Upper lobe of right lung (tissue), 1 donor: ENCODE measurements at regions not wholly inside any gene's neighbourhood (a gene's known extent, or its start where the extent isn't known, plus 50 kb on each side); places are given as distances from the start of the nearest gene placed in this dataset.

Experiments used
- ATAC-seq: fragments of 200-7000 bp; cut with Tn5 transposase; one replicate; pipeline ENCODE4 v1.9.1; 2020; ENCODE audit warnings: mild to moderate bottlenecking, moderate library complexity
- DNase-seq: peaks from one replicate; pipeline ENCODE4 v3.0.0-alpha.2; 2020
- H3K27ac ChIP-seq: fragments of 200-600 bp; one replicate; pipeline ENCODE4 v1.8.0; 2022
- H3K27me3 ChIP-seq: fragments of 200-600 bp; one replicate; pipeline ENCODE4 v1.8.0; 2022; ENCODE audit warnings: mild to moderate bottlenecking
- H3K36me3 ChIP-seq: fragments of 200-600 bp; one replicate; pipeline ENCODE4 v1.8.0; 2022
- H3K4me1 ChIP-seq: fragments of 200-600 bp; one replicate; pipeline ENCODE4 v1.8.0; 2022
- H3K4me3 ChIP-seq: fragments of 200-600 bp; one replicate; pipeline ENCODE4 v1.8.0; 2022; ENCODE audit warnings: mild to moderate bottlenecking
- H3K9me3 ChIP-seq: fragments of 200-600 bp; one replicate; pipeline ENCODE4 v1.8.0; 2022
- CTCF ChIP-seq: fragments of 200-600 bp; IDR thresholded peaks from one replicate; pipeline ENCODE4 v1.8.0; 2022; ENCODE audit warnings: antibody characterized with exemption
- intact Hi-C: fragments of 100-400 bp; cut with DNase I; formaldehyde crosslinking; loops from one replicate; pipeline ENCODE4 v1.11.0; 2022
- donor health status: DM: no; HTN: yes; CAD: no; lungs with severe emphysema.

GRCh38 chr1:87844251-87844650 is 515.6 kb downstream of the LMO4 start:
- H3K9me3 ChIP-seq, result no peaks in the 10 kb centered on the region
- no peaks in the 10 kb centered on the region for H3K27me3 ChIP-seq
- H3K4me1 ChIP-seq, result no peaks in the 10 kb centered on the region
- ATAC-seq (no peak), DNase-seq (no peak)
- no peak overlapping the region for H3K4me3 ChIP-seq
- H3K27ac ChIP-seq, result no peak overlapping the region
- intact Hi-C loops, result no loop called here
- TF ChIP-seq CTCF, result no peak
- no peaks in the 10 kb centered on the region for H3K36me3 ChIP-seq

DNA sequence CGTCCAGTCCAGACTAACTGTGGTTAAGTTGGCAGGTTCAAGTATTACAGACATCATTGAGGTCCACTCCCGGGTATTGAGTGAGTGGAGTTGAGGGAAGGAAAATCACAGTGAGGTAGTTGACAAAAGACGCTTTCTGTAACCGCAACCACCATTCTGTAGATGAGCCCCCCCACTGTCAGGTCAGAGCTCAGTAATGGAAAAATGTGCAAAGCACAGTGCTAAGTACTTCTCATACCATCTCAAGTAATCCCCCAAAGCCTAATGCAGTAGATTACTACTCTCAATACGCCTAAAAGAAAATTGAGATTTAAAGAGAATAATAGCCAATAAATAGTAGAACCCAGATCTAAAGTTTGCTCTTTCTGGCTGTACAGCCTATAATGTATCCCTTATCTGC is 522.8 kb downstream of the LMO4 start:
- no peak for TF ChIP-seq CTCF
- ATAC-seq, result no peak
- no peak for DNase-seq
- Histone ChIP-seq H3K4me3 (no peak overlapping the region), H3K27ac (no peak overlapping the region), H3K36me3 (no peaks in the 10 kb centered on the region), H3K9me3 (no peaks in the 10 kb centered on the region), H3K4me1 (no peaks in the 10 kb centered on the region), H3K27me3 (no peaks in the 10 kb centered on the region)
- intact Hi-C loops, result no loop called here

GRCh38 chr1:87852410-87853161 is 523.9 kb downstream of the LMO4 start:
- Histone ChIP-seq H3K27me3 (no peaks in the 10 kb centered on the region), H3K9me3 (no peaks in the 10 kb centered on the region), H3K4me1 (no peaks in the 10 kb centered on the region), H3K36me3 (no peaks in the 10 kb centered on the region), H3K4me3 (no peak overlapping the region), H3K27ac (no peak overlapping the region)
- TF ChIP-seq CTCF, result no peak
- ATAC-seq (peak; percentile 56), DNase-seq (no peak)
- intact Hi-C loops, result no loop called here

DNA sequence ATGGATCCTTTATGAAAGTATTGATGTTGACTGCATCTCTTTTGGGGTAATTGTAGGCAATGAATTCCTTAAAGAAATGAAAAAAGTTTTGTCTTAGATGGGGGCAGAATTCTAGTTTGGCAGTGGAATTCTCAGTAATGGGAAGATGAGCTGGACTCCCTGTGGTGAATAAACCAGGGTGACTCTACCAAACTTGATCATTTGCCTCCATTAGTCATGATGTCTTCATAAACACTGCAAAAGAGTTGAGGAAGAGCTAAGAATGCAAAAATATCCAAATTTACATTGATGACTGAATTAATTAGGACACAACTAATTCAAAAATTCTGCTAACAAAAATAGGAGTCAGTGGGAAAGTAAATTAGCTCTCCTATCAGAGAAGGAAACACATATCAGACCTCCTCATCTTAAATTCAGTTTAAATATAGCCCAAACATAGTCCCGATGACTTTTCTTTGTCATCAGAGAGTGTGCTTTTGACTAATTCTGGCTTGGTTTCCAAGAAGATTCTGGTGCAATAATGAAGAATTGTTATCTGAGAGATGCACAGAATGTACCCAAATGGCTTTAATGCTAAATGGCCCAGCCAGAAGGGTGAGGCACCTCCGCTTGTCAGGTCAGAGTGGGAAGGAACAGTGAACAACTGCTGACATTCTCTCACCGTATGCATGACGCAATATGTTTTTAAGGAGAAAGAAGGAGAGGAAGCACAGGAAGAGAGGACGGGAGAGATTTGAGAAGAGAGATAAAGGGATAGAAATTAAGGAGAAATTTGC is 525.1 kb downstream of the LMO4 start:
- Histone ChIP-seq H3K9me3 (no peaks in the 10 kb centered on the region), H3K4me3 (no peak overlapping the region), H3K27ac (no peak overlapping the region), H3K27me3 (no peaks in the 10 kb centered on the region), H3K4me1 (no peaks in the 10 kb centered on the region), H3K36me3 (no peaks in the 10 kb centered on the region)
- no peak for TF ChIP-seq CTCF
- ATAC-seq, result peak; percentile 16
- intact Hi-C loops, result no loop called here
- DNase-seq, result no peak

DNA sequence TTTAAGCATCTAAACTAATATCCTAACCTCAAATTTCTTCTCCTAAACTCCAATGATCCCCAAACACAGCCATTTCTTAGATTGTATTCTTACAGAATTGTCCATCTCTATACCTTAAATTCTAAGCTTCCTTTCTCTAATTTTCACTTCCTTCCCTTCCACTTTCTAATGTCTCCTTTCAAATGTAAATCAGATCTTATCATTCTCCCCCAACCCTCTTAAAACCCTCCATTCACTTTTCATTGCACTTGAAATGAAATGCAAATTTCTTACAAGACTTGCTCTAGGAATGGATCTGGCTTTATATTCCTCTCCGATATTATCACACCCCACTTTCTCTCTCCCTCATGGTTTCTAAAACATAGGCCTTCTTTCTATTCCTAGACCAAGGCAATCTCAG is 534.6 kb downstream of the LMO4 start:
- no peaks in the 10 kb centered on the region for H3K4me1 ChIP-seq
- H3K9me3 ChIP-seq, result no peaks in the 10 kb centered on the region
- no peak for DNase-seq
- ATAC-seq, result no peak
- H3K36me3 ChIP-seq, result no peaks in the 10 kb centered on the region
- no peak overlapping the region for H3K27ac ChIP-seq
- no peak overlapping the region for H3K4me3 ChIP-seq
- TF ChIP-seq CTCF, result no peak
- no peaks in the 10 kb centered on the region for H3K27me3 ChIP-seq
- intact Hi-C loops, result no loop called here
